RWPE2 (cell line): ENCODE measurements at regions not wholly inside any gene's neighbourhood (a gene's known extent, or its start where the extent isn't known, plus 50 kb on each side); places are given as distances from the start of the nearest gene placed in this dataset.

Experiments
- ATAC-seq: fragments of 200-7000 bp; cut with Tn5 transposase; 3 replicates; pipeline ENCODE4 v1.9.1; 2021; ENCODE audit warnings: low read depth
- DNase-seq: peaks from one replicate; pipeline ENCODE4 v3.0.0-alpha.2; 2020; ENCODE audit warnings: low spot score
- H3K27ac ChIP-seq: fragments of 450-650 bp; 2 replicates; pipeline ENCODE4 v1.5.1; 2017; ENCODE audit warnings: mild to moderate bottlenecking; ENCODE audit not compliant: poor library complexity, severe bottlenecking
- H3K27me3 ChIP-seq: fragments of 250-450 bp; sonication (Bioruptor Pico); 2 replicates; pipeline ENCODE4 v1.5.1; 2021; ENCODE audit warnings: mild to moderate bottlenecking, moderate library complexity; ENCODE audit not compliant: insufficient read depth, poor library complexity, severe bottlenecking
- H3K36me3 ChIP-seq: fragments of 250-450 bp; sonication (Bioruptor Pico); 2 replicates; pipeline ENCODE4 v1.5.1; 2020; ENCODE audit warnings: low read depth, mild to moderate bottlenecking, moderate library complexity
- H3K4me1 ChIP-seq: fragments of 250-450 bp; sonication (Bioruptor Pico); 2 replicates; pipeline ENCODE4 v1.5.1; 2021; ENCODE audit warnings: mild to moderate bottlenecking, moderate library complexity; ENCODE audit not compliant: insufficient read depth, poor library complexity, severe bottlenecking
- H3K4me3 ChIP-seq: fragments of 250-450 bp; sonication (Bioruptor Pico); 2 replicates; pipeline ENCODE4 v1.5.1; 2021; ENCODE audit warnings: mild to moderate bottlenecking, moderate library complexity; ENCODE audit not compliant: severe bottlenecking
- H3K9me3 ChIP-seq: fragments of 250-450 bp; sonication (Bioruptor Pico); 2 replicates; pipeline ENCODE4 v1.5.1; 2021; ENCODE audit warnings: mild to moderate bottlenecking, moderate library complexity; ENCODE audit not compliant: severe bottlenecking
- TF ChIP-seq, protein P1 (sequence below): fragments of 450-650 bp; IDR thresholded peaks from one replicate; pipeline ENCODE4 v1.5.1; 2017; ENCODE audit warnings: mild to moderate bottlenecking, moderate library complexity; ENCODE audit not compliant: poor library complexity, severe bottlenecking

DNA sequence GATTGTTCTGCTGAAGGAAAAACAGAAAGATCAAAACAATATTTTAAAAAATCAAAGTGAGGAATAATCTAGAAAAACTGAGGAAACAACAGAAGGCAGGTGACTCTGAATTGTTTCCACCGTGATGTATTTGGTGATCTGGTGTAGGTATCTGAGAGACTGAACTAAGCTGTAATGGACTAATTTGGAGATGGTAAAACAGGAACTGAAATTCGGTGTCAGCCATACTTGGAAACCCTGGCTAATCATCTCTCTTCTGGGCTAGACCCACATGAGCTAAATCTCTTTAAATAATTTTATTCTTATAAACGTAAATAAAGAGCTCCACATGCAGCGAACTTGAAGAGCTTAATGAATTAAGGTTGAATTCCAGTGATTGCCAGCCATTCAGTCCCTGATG is 1226.1 kb downstream of the NCAM2 start:
- H3K27ac ChIP-seq: no peak overlapping the region
- no peaks in the 10 kb centered on the region for H3K4me1 ChIP-seq
- TF ChIP-seq, protein P1, sequence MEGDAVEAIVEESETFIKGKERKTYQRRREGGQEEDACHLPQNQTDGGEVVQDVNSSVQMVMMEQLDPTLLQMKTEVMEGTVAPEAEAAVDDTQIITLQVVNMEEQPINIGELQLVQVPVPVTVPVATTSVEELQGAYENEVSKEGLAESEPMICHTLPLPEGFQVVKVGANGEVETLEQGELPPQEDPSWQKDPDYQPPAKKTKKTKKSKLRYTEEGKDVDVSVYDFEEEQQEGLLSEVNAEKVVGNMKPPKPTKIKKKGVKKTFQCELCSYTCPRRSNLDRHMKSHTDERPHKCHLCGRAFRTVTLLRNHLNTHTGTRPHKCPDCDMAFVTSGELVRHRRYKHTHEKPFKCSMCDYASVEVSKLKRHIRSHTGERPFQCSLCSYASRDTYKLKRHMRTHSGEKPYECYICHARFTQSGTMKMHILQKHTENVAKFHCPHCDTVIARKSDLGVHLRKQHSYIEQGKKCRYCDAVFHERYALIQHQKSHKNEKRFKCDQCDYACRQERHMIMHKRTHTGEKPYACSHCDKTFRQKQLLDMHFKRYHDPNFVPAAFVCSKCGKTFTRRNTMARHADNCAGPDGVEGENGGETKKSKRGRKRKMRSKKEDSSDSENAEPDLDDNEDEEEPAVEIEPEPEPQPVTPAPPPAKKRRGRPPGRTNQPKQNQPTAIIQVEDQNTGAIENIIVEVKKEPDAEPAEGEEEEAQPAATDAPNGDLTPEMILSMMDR: no peak

DNA sequence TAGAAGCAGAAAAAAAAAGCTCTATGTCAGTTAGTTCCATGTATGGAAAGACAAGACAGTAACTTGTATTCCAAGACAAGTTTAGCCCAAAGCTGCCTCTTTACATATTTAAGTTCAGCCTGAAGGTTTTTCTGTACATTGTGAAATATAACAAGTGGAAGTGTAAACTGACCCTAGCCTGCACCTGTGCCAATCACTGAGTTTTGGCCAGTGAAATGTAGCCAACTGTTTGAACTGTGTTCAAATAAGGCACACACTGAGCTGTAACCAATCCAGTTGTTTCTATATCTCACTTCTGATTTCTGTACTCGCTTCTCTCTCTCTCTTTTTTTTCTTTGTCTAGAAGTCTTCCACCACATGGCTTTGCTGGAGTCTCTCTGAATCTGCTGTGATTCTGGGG is 1227.1 kb downstream of the NCAM2 start:
- H3K4me3 ChIP-seq: no peak overlapping the region
- ATAC-seq: no peak
- no peaks in the 10 kb centered on the region for H3K36me3 ChIP-seq
- TF ChIP-seq, protein P1: no peak
- no peaks in the 10 kb centered on the region for H3K4me1 ChIP-seq
- H3K9me3 ChIP-seq: no peaks in the 10 kb centered on the region
- DNase-seq: no peak
- peaks cover 25% of the 10 kb centered on the region for H3K27me3 ChIP-seq
- no peak overlapping the region for H3K27ac ChIP-seq

More for the DNA sequence above, 1226.1 kb downstream of the NCAM2 start:
- Histone ChIP-seq H3K27me3 (peaks cover 25% of the 10 kb centered on the region), H3K4me3 (no peak overlapping the region), H3K9me3 (no peaks in the 10 kb centered on the region), H3K36me3 (no peaks in the 10 kb centered on the region)
- DNase-seq: no peak
- no peak for ATAC-seq

DNA sequence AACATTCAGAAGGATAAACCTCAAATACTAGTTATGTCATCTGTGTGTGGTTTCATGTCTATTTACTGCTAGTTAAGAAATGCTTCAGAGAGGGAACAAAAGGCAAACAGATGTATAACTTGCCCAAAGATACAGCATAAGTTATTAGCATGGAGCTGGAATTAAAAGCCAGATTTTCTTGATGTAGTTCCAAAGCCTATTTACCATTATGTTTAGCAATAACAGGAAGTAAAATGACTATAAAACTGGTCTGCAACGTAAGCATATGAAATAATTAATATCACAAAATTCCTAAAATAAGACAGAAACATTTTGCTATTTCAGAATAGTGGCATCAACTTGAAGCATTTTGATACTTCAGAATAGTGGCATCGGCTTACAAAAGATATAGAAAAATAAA is 1232.8 kb downstream of the NCAM2 start:
- Histone ChIP-seq H3K4me1 (no peaks in the 10 kb centered on the region), H3K27ac (no peak overlapping the region), H3K9me3 (no peaks in the 10 kb centered on the region), H3K4me3 (no peak overlapping the region), H3K36me3 (no peaks in the 10 kb centered on the region), H3K27me3 (no peaks in the 10 kb centered on the region)
- DNase-seq (no peak), ATAC-seq (no peak)
- TF ChIP-seq, protein P1: no peak

DNA sequence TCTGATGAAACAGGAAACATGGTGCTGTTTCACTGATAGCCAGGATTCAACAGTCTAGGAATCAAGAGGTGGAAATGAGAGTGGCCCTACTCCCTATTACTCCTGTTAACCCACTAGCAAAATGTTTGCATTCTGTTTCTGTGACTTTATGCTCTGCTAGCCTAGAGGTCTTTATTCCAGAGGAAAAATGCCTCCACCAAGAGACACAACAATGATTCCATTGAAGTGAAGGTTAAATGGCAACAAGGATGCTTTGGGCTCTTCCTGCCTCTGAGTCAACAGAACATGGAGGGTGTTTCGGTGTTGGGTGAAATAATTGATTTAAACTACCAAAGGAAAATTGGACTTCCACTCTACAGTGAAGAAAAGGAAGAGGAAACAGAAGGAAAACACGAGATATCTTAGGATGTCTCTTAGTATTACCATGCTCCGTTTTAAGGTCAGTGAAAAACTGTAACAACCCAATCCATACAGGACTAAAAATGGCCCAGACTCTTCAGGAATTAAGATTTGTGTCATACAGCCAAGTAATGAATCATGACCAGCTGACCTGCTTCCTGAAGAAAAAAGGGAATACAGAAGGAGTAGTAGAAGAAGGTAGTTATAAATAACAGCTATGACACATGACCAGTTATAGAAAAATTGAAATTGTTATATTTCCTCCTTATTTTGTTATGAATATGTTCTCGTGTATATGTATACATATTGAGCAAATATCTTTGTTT is 1237.8 kb downstream of the NCAM2 start:
- Histone ChIP-seq H3K4me1 (no peaks in the 10 kb centered on the region), H3K36me3 (no peaks in the 10 kb centered on the region), H3K4me3 (no peak overlapping the region), H3K27ac (no peak overlapping the region), H3K27me3 (no peaks in the 10 kb centered on the region), H3K9me3 (no peaks in the 10 kb centered on the region)
- ATAC-seq: no peak
- no peak for DNase-seq
- TF ChIP-seq, protein P1: no peak

DNA sequence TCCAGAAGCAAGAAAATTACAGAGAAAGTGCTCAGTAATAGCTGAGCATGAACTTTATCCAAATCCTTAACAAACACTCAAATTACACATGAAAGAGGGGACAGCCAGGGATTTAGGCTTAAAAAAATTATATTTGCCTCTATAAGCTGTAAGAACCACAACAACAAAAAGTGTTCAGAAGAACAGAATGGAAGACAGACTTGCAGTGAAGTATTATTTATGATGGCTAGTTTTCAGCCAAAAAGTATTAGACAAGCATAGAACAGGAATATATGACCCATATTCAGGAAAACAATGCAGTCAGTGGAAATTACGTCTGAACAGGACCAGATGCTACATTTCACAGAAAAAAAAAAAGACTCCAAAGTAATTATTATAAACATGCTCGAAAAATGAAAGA is 1246.3 kb downstream of the NCAM2 start:
- H3K27me3 ChIP-seq: peaks cover 21% of the 10 kb centered on the region
- DNase-seq (no peak), ATAC-seq (no peak)
- H3K4me3 ChIP-seq: no peak overlapping the region
- TF ChIP-seq, protein P1: no peak
- no peaks in the 10 kb centered on the region for H3K9me3 ChIP-seq
- H3K4me1 ChIP-seq: no peaks in the 10 kb centered on the region
- no peak overlapping the region for H3K27ac ChIP-seq
- H3K36me3 ChIP-seq: no peaks in the 10 kb centered on the region
